Stimulated activated CD8-positive, alpha-beta memory T cell treated with anti-CD3 and anti-CD28 coated beads, Interleukin-7, amount 100 ng/mL, for 48 hours (primary cell): ENCODE measurements at regions not wholly inside any gene's neighbourhood (a gene's known extent, or its start where the extent isn't known, plus 50 kb on each side); places are given as distances from the start of the nearest gene placed in this dataset.

ENCODE experiments used
- DNase-seq, 2 donors: peaks; one replicate each; pipeline ENCODE4 v3.0.0-alpha.2; 2020; ENCODE audit warnings: low read depth in 1 of 2; ENCODE audit errors: extremely low read depth in 1 of 2

DNA sequence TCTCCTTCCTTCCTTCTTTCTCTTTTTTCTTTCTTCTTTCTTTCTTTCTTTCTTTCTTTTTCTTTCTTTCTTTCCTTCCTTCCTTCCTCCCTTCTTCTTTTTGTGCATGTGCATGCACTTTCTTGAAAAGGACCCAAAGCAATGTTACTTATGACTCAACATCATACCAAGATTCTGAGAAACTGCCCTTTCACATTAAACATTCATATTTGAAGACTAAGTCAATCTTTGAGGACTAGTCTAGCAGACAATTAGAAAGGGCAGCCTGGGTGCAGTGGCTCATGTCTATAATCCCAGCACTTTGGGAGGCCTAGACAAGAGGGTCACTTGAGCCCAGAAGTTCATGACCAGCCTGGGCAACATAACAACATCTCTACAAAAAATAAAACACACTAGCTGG is 212.8 kb upstream of the KITLG start:
- no peak for DNase-seq

- no peak for DNase-seq
Measured at GRCh38 chr12:88790231-88790630, 210.0 kb upstream of the KITLG start.

DNA sequence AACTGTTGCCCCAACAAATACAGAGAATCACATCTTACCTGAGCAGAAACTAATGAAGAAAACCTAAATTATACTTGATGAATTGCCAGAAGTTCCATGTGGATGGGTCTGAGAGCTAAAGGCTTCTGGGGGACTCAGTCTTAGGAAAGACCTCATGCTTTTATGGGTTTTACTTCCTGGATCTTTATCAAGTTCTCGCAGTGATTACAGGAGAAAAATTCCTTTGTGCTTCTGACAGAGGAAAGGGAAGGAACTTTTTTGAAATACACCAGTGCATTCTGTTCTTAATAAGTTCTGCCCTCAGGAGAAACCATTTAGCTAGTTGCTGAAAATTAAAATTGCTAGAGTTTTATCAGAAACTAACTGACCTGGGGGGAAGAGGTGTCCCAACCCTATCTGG is 203.9 kb upstream of the KITLG start:
- DNase-seq, result no peak

DNA sequence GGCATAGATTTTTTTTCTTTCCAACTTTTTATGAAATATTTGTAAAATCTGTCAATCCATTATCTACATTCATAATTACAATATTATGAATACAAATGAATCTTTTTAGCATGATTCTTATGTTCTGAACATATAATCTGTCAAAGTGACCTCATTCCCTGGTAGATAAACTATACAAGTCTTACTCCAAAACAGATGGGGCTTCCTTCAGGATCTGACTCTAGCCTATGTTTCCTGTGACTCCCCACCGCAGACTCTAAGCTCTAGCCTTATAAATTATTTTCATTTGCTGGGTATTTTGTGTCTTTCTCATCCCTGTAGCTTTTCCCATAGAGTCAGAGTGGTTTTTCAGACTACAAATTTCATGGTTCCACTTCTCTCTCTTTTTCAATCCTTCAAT is 202.1 kb upstream of the KITLG start:
- no peak for DNase-seq

DNA sequence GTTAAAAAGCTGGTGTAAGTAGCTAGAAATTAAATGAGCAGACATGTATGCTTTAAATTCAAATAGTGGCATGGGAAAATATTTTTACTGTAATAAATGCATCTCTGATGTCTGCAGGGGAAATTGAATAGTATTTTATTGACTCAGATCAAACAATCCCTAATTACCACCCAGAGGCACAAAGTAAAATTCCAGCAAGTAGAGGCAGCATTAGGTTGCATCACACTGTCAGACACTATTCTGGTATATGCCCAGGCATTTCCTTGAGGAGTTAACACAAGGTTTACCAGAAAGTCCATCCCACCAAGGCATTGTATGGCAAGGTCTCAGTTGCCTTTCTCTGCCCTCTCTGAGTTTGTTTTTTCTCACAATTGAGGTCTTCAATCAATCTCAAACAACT is 201.6 kb upstream of the KITLG start:
- DNase-seq, result no peak

GRCh38 chr12:88778064-88778463 is 197.8 kb upstream of the KITLG start:
- no peak for DNase-seq

- no peak for DNase-seq
Measured at GRCh38 chr12:88775742-88776151, 195.5 kb upstream of the KITLG start.

DNA sequence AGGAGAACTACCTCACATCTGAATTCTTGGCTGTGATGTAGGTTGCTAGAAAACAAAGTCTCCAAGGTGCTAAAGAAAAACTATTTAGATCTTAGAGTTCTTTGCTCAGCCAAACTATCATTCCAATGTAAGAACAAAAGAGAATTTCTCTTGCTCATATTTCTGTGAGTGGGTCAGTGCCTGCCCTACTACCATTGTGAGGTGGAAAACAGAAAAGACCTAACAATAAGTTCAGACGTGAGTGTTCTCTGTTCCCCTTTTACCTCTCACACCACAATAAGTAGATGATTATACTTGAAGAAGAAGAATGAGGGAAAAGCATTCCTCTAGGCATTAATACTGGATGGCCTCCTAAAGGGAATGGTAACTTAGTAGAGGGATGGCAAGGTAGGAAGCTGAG is 187.4 kb upstream of the KITLG start:
- no peak for DNase-seq

- DNase-seq, result no peak
Measured at GRCh38 chr12:88764781-88765480, 184.7 kb upstream of the KITLG start.

DNA sequence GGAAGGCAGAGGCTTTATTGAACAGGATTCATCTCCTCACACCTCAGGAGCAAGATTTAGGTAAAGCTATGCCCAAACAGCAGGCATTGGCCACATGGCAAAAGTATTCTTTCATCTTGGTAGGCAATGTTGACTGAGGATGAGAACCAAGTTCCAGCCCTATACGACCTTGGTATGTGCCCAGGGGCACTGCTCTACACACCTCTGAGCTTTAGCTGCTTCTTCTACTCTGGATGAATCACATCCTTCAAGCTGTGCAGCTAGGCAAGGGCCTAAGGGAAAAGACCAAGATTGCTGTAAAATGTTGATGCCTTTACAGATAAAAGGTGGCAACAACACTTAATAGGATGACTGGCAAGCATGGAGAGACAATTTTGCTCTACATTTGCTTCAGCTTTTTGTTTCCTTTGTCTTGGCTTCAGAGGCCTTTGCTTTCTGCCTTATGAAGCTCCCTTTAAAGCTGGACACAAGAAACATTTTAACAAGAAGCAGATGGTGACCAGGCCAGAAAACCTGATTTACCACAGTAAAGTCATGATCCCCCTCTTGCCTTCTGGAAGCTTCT is 183.3 kb upstream of the KITLG start:
- no peak for DNase-seq

GRCh38 chr12:88758176-88758575 is 177.9 kb upstream of the KITLG start:
- no peak for DNase-seq

GRCh38 chr12:88756917-88757316 is 176.6 kb upstream of the KITLG start:
- DNase-seq, result no peak

DNA sequence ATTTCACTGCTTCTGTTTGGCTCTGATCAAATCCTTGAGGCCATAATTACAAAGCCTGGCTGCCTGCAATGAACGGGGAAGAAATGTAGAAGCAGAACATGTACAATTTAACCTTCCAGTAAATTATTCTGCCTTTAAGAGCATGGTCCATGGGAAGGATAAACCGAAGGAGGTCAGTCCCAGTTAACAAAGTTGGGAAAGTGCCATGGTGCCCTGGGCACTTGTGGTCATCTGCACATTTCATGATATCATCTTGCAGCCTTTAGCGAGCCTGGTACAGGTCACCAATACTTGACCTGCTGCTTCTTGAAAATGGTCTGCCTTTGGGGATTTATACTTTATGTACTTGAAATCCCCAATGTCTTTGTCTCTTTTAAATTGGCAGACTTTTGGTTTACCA is 175.9 kb upstream of the KITLG start:
- no peak for DNase-seq

DNA sequence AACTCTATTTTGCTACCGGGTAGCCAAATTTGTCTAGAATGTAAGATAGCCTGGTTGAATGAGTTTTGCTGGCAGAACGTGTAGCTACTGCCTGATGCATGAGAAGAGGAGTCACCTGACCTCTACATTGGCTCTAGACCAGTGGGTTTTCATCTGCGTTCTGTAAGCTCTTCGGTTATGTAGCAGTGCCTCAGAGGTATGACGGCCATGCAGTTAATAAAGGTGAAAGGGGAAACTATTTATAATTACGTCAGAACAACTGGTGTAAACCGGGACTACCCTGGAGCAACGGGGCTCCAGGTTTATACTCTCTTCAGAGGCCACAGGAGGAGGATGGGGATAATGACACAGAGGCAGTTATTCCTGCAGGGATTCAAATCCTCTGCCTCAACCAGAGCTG is 173.4 kb upstream of the KITLG start:
- DNase-seq, result no peak

DNA sequence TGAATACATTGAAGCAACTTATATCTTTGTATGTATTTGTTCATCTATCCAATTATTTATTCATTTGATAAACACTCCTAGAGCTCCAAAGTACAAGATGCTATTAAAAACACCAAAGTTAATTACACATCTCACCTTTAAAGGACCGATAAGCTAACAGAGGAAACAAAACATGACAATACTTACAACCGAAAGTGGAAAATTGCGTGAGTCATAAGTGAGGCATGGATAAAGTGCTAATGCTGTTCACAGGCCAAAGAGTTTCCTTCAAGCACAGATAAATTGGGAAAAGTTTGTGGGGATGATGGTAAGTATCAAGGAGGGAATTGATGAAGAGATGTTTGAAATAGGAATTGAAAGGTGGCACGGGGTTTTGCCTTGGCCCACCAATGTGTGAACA is 172.8 kb upstream of the KITLG start:
- DNase-seq, result no peak

DNA sequence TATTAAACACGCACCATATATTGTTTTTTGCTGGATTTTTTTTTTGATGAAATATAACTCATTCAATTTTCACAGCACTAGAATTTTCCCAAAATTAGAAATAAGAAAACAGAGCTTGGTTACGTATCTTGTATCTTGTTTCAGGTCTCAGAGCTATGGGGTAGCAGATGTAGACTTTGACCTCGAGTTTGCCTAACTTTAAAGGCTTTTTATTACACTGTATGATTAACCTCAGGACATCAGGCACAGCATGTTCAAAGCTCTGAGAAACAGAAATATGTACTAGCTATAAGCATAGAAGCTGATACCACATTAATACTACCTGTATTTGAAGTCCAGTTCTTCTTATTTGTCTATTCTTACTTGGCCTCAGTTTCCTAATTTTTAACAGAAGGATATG is 171.9 kb upstream of the KITLG start:
- no peak for DNase-seq

DNA sequence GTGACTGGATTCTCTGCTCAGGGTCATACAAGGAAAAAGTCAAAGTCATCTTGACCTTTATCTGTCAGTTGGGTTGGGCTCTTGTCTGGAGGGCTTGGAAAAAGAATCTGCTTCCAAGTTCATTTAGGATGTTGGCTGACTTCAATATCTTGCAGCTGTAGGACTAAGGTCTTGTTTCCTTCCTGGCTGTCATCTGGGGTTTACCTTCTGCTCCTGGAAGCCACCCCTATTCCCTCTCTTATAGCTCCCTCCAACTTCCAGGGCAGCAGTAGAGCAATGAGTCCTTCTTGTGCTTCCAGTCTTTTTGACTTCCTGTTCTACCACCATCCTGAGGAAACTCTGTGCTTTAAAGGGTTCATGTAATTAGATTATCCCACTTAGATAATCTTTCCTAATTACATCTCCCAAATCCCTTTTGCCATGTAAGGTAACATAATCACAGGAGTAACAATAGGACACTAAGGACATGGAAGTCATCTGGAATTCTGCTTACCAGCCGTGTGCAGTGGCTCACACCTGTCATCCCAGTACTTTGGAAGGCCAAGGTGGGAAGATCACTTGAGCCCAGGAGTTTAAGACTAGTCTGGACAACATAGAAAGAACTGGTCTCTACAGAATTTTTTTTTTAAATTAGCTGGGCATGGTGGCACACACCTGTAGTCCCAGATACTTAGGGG is 170.7 kb upstream of the KITLG start:
- DNase-seq, result no peak

DNA sequence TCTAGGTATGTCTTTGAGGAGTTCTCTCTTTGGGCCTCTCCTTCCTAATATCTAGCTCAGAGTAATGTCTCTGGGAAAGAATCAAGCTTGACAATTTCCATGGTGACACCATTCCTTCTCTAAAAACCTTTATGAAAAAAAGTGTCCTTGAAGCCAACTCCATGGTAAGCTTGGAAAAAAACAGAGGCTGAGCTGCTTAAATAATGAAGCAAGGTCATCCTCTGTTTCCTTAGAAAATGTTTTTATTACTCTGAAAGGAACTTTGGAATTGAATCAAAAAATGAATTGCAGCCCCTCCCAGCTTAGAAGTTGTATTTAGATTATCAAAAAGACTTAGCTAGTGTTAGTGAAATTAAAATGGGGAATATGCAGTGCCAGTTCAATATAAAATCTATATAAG is 166.1 kb upstream of the KITLG start:
- DNase-seq, result no peak

DNA sequence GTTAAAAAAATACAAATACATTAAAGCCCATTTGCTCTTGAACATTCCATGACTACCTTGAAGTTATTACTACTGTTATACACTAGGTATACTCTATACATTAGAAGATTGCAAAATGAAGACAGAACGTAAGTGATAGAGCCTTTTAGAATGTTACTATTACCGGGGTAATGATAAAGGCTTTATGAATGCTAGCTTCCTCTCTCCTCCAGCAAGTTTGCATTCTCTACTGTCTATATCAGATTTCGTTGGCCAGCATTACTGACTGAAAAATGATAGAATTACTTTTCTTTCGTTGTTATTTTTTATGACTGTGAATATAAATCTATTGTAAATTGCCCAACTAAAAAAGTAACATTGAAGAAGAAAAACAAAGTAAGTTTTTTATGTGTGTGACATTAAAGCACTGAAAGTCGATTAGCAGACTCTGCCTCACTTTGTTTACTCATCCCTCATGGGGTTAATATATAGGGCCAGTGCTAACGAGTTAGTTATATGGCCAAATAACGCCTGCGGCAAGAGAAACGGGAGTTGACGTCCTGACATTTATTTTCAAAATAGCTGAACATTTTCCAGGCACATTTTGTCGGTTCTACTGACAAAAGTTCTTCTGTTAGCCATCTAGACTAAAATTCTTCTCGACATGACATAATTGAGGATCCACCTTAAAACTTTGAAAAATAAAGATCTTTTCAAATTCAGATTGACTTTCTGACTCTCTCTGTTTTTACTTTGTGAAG is 163.8 kb upstream of the KITLG start:
- no peak for DNase-seq

- DNase-seq, result no peak
Measured at GRCh38 chr12:88737838-88738472, 157.7 kb upstream of the KITLG start.

DNA sequence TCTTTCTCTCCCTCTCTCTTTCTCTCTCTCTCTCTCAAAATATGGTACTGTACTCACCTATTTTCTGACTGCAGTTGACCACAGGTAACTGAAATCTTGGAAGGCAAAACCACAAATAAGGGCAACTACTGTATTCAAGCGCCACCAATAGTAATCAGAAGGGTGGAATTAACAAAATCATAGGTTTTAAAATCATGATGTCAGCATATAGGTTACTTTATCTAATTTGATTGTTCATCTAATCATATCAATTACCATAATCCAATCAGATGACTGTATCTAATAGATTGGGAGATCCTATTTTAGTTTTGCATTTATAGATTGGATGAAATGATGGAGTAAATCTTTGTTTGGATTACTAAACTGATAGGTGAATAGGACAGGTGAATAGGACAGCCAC is 155.8 kb upstream of the KITLG start:
- DNase-seq, result no peak
